IMR-90 (cell line): ENCODE measurements at regions not wholly inside any gene's neighbourhood (a gene's known extent, or its start where the extent isn't known, plus 50 kb on each side); places are given as distances from the start of the nearest gene placed in this dataset.

Experiments
- ATAC-seq: fragments of 200-7000 bp; cut with Tn5 transposase; 2 replicates; pipeline ENCODE4 v1.9.1; 2020; ENCODE audit warnings: low read depth, mild to moderate bottlenecking, moderate library complexity
- BruUV-seq: library from RNA; stranded (reverse); fragments of 400-500 nt; replicated peaks from 2 replicates; lab custom pipeline; 2021; lab: Mats Ljungman, UMichigan
- CTCF ChIA-PET: fragments of 300-600 bp; formaldehyde crosslinking; extraction: SDS; loops from one replicate; lab custom pipeline; 2021; ENCODE audit warnings: antibody characterized with exemption; lab: Yijun Ruan, JAX
- POLR2A ChIA-PET: fragments of 300-600 bp; sonication (Branson Sonifier 250); formaldehyde crosslinking; loops from one replicate; lab custom pipeline; 2022; ENCODE audit warnings: antibody characterized with exemption; ENCODE audit not compliant: unreplicated experiment; lab: Charles Lee
- DNase-seq: peaks from one replicate; pipeline ENCODE4 v3.0.0; 2013
- H2AFZ ChIP-seq: replicated peaks from 2 replicates; pipeline ENCODE3; 2013; ENCODE audit warnings: low read length, mild to moderate bottlenecking; ENCODE audit not compliant: poor library complexity
- H2AK5ac ChIP-seq: 2 replicates; pipeline ENCODE4 v1.6.1; 2013; ENCODE audit warnings: low read depth, low read length, inconsistent platforms
- H2AK9ac ChIP-seq: replicated peaks from 2 replicates; pipeline ENCODE3; 2013; ENCODE audit warnings: mild to moderate bottlenecking, low read depth, low read length, moderate library complexity; ENCODE audit not compliant: poor library complexity
- H2BK120ac ChIP-seq: 2 replicates; pipeline ENCODE4 v1.6.1; 2013; ENCODE audit warnings: low read depth, low read length, inconsistent platforms
- H2BK15ac ChIP-seq: 3 replicates; pipeline ENCODE4 v1.6.1; 2013; ENCODE audit warnings: low read depth, low read length, inconsistent platforms
- H2BK20ac ChIP-seq: 2 replicates; pipeline ENCODE4 v1.6.1; 2013; ENCODE audit warnings: low read depth, mild to moderate bottlenecking, inconsistent platforms, low read length, moderate library complexity
- H2BK5ac ChIP-seq: 2 replicates; pipeline ENCODE4 v1.6.1; 2013; ENCODE audit warnings: mild to moderate bottlenecking, low read depth, low read length, inconsistent platforms; ENCODE audit not compliant: poor library complexity, severe bottlenecking
- H3K14ac ChIP-seq: replicated peaks from 2 replicates; pipeline ENCODE4 v1.6.1; 2013; ENCODE audit warnings: low read depth, low read length, inconsistent platforms
- H3K18ac ChIP-seq: 2 replicates; pipeline ENCODE4 v1.6.1; 2013; ENCODE audit warnings: low read depth, low read length, control low read depth
- H3K23ac ChIP-seq: 2 replicates; pipeline ENCODE4 v1.6.1; 2013; ENCODE audit warnings: low read depth, low read length, inconsistent platforms
- H3K27ac ChIP-seq: 2 replicates; pipeline ENCODE4 v1.5.1; 2013; ENCODE audit warnings: mild to moderate bottlenecking, control low read depth, low read length; ENCODE audit not compliant: insufficient read depth
- H3K27me3 ChIP-seq: 2 replicates; pipeline ENCODE4 v1.6.1; 2013; ENCODE audit warnings: low read length; ENCODE audit not compliant: control insufficient read depth, insufficient read depth
- H3K36me3 ChIP-seq: 2 replicates; pipeline ENCODE4 v1.6.1; 2013; ENCODE audit warnings: low read length, mixed read lengths; ENCODE audit not compliant: control insufficient read depth, insufficient read depth
- H3K4ac ChIP-seq: 2 replicates; pipeline ENCODE4 v1.6.1; 2013; ENCODE audit warnings: low read depth, low read length, inconsistent platforms
- H3K4me1 ChIP-seq: 2 replicates; pipeline ENCODE4 v1.6.1; 2013; ENCODE audit warnings: low read length, mixed read lengths; ENCODE audit not compliant: control insufficient read depth, insufficient read depth
- H3K4me2 ChIP-seq: 2 replicates; pipeline ENCODE4 v1.6.1; 2013; ENCODE audit warnings: low read depth, mild to moderate bottlenecking, control low read depth, low read length, moderate library complexity
- H3K4me3 ChIP-seq: 2 replicates; pipeline ENCODE4 v1.5.1; 2013; ENCODE audit warnings: low read depth, mild to moderate bottlenecking, control low read depth, low read length, moderate library complexity; ENCODE audit not compliant: insufficient read depth
- H3K56ac ChIP-seq: 2 replicates; pipeline ENCODE4 v1.6.1; 2013; ENCODE audit warnings: low read length, inconsistent platforms; ENCODE audit not compliant: insufficient read depth; ENCODE audit errors: extremely low read depth
- H3K79me1 ChIP-seq, 2 experiments: 2 replicates each; pipeline ENCODE4 v1.6.1; 2013; ENCODE audit warnings: low read length in 2 of 2, inconsistent platforms in 1 of 2, low read depth in 1 of 2
- H3K9ac ChIP-seq: 2 replicates; pipeline ENCODE4 v1.6.1; 2013; ENCODE audit warnings: low read depth, low read length, control low read depth
- H3K9me1 ChIP-seq: 2 replicates; pipeline ENCODE4 v1.6.1; 2013; ENCODE audit warnings: low read length, inconsistent platforms; ENCODE audit not compliant: insufficient read depth
- H3K9me3 ChIP-seq: 2 replicates; pipeline ENCODE4 v1.6.1; 2013; ENCODE audit warnings: low read length; ENCODE audit not compliant: control insufficient read depth, insufficient read depth
- H4K20me1 ChIP-seq: 2 replicates; pipeline ENCODE4 v1.6.1; 2013; ENCODE audit warnings: low read length, inconsistent platforms; ENCODE audit not compliant: insufficient read depth
- H4K5ac ChIP-seq: 2 replicates; pipeline ENCODE4 v1.6.1; 2013; ENCODE audit warnings: mild to moderate bottlenecking, low read depth, low read length, control low read depth
- H4K8ac ChIP-seq, 2 experiments: 2 replicates each; pipeline ENCODE4 v1.6.1; 2013; ENCODE audit warnings: low read depth in 2 of 2, low read length in 2 of 2, control low read depth in 1 of 2, inconsistent platforms in 1 of 2
- H4K91ac ChIP-seq: 2 replicates; pipeline ENCODE4 v1.6.1; 2013; ENCODE audit warnings: low read depth, low read length, inconsistent platforms; ENCODE audit not compliant: insufficient read depth
- BHLHE40 ChIP-seq: fragments of 150-350 bp; IDR thresholded peaks from 2 replicates; pipeline ENCODE4 v1.6.1; 2016; ENCODE audit warnings: mild to moderate bottlenecking, low read depth, low read length
- CEBPB ChIP-seq: IDR thresholded peaks from 2 replicates; pipeline ENCODE4 v1.6.1; 2012; ENCODE audit warnings: low read depth, low read length, improper control_type of control experiment
- CHD1 ChIP-seq: IDR thresholded peaks from 2 replicates; pipeline ENCODE4 v1.6.1; 2012; ENCODE audit warnings: low read depth, low read length, improper control_type of control experiment
- CTCF ChIP-seq: conservative IDR thresholded peaks from 2 replicates; pipeline ENCODE4 v1.5.1; 2012; ENCODE audit warnings: mild to moderate bottlenecking, low read depth, low read length, improper control_type of control experiment
- ELK1 ChIP-seq: fragments of 150-350 bp; IDR thresholded peaks from 2 replicates; pipeline ENCODE4 v1.6.1; 2016; ENCODE audit warnings: low read depth, mild to moderate bottlenecking, low read length, moderate library complexity, borderline replicate concordance
- MAFK ChIP-seq: IDR thresholded peaks from 2 replicates; pipeline ENCODE4 v1.6.1; 2012; ENCODE audit warnings: low read depth, low read length, improper control_type of control experiment
- MXI1 ChIP-seq: IDR thresholded peaks from 2 replicates; pipeline ENCODE4 v1.6.1; 2012; ENCODE audit warnings: low read depth, mild to moderate bottlenecking, low read length, moderate library complexity, borderline replicate concordance
- NFE2L2 ChIP-seq: fragments of 150-350 bp; IDR thresholded peaks from 2 replicates; pipeline ENCODE4 v1.6.1; 2016; ENCODE audit warnings: low read depth, mild to moderate bottlenecking, low read length
- POLR2A ChIP-seq: IDR thresholded peaks from 2 replicates; pipeline ENCODE4 v1.6.1; 2012; ENCODE audit warnings: mild to moderate bottlenecking, low read depth, low read length
- RFX5 ChIP-seq: IDR thresholded peaks from 2 replicates; pipeline ENCODE4 v1.8.0; 2012; ENCODE audit warnings: low read depth, mild to moderate bottlenecking, low read length, moderate library complexity
- SMC3 ChIP-seq: fragments of 150-350 bp; IDR thresholded peaks from 2 replicates; pipeline ENCODE4 v1.6.1; 2016; ENCODE audit warnings: low read depth, mild to moderate bottlenecking, antibody characterized with exemption, low read length, moderate library complexity
- USF2 ChIP-seq: fragments of 150-350 bp; IDR thresholded peaks from 2 replicates; pipeline ENCODE4 v1.6.1; 2017; ENCODE audit warnings: mild to moderate bottlenecking, antibody characterized with exemption, low read length, low read depth
- WGBS, 2 experiments: methylation state at CpG; one replicate each; pipeline versions ENCODE4 v1.1.5 to v1.1.7; 2013; ENCODE audit warnings: missing lambda C conversion rate in 2 of 2; ENCODE audit not compliant: insufficient read length in 1 of 2; ENCODE audit errors: extremely low coverage in 2 of 2; 5-methylcytosine and 5-hydroxymethylcytosine counted together
- dilution Hi-C: fragments of 300-500 bp; cut with HindIII; formaldehyde crosslinking; loops from one replicate; pipeline ENCODE4 v1.14.3; 2018; ENCODE audit warnings: low sequenced_read_pairs; ENCODE audit not compliant: unreplicated experiment
- in situ Hi-C: fragments of 300-500 bp; cut with MboI; formaldehyde crosslinking; loops from 3 replicates; pipeline ENCODE4 v1.14.3; 2019; ENCODE audit warnings: low sequenced_read_pairs, inconsistent platforms, mixed read lengths
- intact Hi-C: fragments of 100-400 bp; cut with micrococcal nuclease; formaldehyde crosslinking; loops from 2 replicates; pipeline ENCODE4 v1.10.0; 2022

DNA sequence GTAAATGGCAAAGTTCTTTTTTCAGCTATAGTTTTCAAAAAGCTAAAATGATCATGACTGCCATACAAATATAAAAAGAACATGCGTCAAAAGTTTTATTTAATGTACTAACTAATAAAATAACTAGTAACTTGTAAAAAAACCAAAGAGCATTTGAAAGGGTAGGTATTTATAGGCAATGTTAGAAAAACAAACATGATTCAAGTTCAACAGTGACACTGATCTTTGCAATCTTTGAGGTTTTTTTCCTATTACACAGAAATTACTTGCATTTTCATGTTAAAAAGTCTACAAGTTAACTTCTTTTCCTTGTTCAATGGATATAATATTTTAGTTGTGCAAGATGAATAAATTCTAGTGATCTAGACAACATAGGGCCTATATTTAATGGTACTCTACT lies 72.3 kb upstream of the GRID2 start:
- ATAC-seq (no peak), DNase-seq (peak; percentile 45)
- intact Hi-C loops (loop anchor here (5.0 kb wide), 1 partner anchor 1914 kb away; no protein-coding TSS in a partner anchor), dilution Hi-C loops (no loop called here), in situ Hi-C loops (no loop called here)
- Histone ChIP-seq H2BK5ac (peak overlapping the region; percentile 87), H3K9me3 (no peaks in the 10 kb centered on the region), H3K4me1 (peaks cover 8% of the 10 kb centered on the region; the same call in 1 of the 2 replicates), H3K14ac (no peak overlapping the region), H3K4me2 (peak overlapping the region; percentile 22; the same call in 1 of the 2 replicates), H4K20me1 (no peaks in the 10 kb centered on the region), H3K18ac (no peak overlapping the region), H3K4me3 (no peak overlapping the region), H4K91ac (no peak overlapping the region), H2BK20ac (no peak overlapping the region; the same call in 1 of the 2 replicates), H3K23ac (no peak overlapping the region), H3K79me1 (no peaks in the 10 kb centered on the region), H3K27ac (no peak overlapping the region), H3K36me3 (no peaks in the 10 kb centered on the region), H2BK120ac (no peak overlapping the region; the same call in 1 of the 2 replicates), H4K8ac (no peak overlapping the region; a peak in 1 of 4 replicates), H3K4ac (no peak overlapping the region), H2AFZ (no peak overlapping the region), H3K9me1 (peaks cover 6% of the 10 kb centered on the region), H3K27me3 (no peaks in the 10 kb centered on the region), H2AK5ac (no peak overlapping the region), H4K5ac (no peak overlapping the region), H2AK9ac (no peak overlapping the region), H3K56ac (no peak overlapping the region), H3K9ac (no peak overlapping the region), H2BK15ac (no peak overlapping the region)
- WGBS, 2 experiments = no CpG with 5 or more reads among the region's 1 CpG
- POLR2A ChIA-PET = no interaction called here
- no TSS peak for BruUV-seq
- TF ChIP-seq BHLHE40 = no peak
- TF ChIP-seq USF2 = no peak
- no peak for TF ChIP-seq POLR2A
- TF ChIP-seq MAFK = no peak
- no peak for TF ChIP-seq RFX5
- TF ChIP-seq SMC3 = no peak
- TF ChIP-seq MXI1 = no peak
- no peak for TF ChIP-seq CTCF
- TF ChIP-seq NFE2L2 = no peak
- TF ChIP-seq CEBPB = no peak
- no peak for TF ChIP-seq ELK1
- no peak for TF ChIP-seq CHD1
- CTCF ChIA-PET = no interaction called here
